Endothelial cell of umbilical vein (primary cell): ENCODE measurements at regions not wholly inside any gene's neighbourhood (a gene's known extent, or its start where the extent isn't known, plus 50 kb on each side); places are given as distances from the start of the nearest gene placed in this dataset.

ENCODE experiments used
- BruUV-seq: library from RNA; stranded (reverse); fragments of 400-500 nt; replicated peaks from 2 replicates; lab custom pipeline; 2021; lab: Mats Ljungman, UMichigan
- CTCF ChIA-PET: fragments of 300-600, 350-600 bp; sonication (Branson Sonifier 250); formaldehyde crosslinking; loops from one replicate; lab custom pipeline; 2021; ENCODE audit warnings: antibody characterized with exemption, inconsistent platforms; lab: Charles Lee
- POLR2A ChIA-PET: fragments of 300-600, 350-600 bp; sonication (Branson Sonifier 250); formaldehyde crosslinking; loops from one replicate; lab custom pipeline; 2021; ENCODE audit warnings: antibody characterized with exemption, inconsistent platforms; lab: Charles Lee
- DNase-seq: peaks from one replicate; pipeline ENCODE4 v3.0.0-alpha.2; 2011; ENCODE audit warnings: low read depth, low spot score
- FAIRE-seq: peaks from 2 replicates; lab custom pipeline; 2011; peaks lifted over from hg19 to GRCh38; lab: Jason Lieb, UNC
- H2AFZ ChIP-seq: 2 replicates; pipeline ENCODE4 v1.6.0; 2012; ENCODE audit warnings: low read depth, low read length, control low read depth, inconsistent platforms
- H3K27ac ChIP-seq: 2 replicates; pipeline ENCODE4 v1.5.1; 2011; ENCODE audit warnings: low read depth, mild to moderate bottlenecking, control low read depth, low read length, moderate library complexity; ENCODE audit not compliant: insufficient read depth
- H3K27me3 ChIP-seq, 2 experiments: 2 replicates each; pipeline versions ENCODE4 v1.6.0 to v1.6.1; 2011; ENCODE audit warnings: low read length in 2 of 2, mixed read lengths in 1 of 2; ENCODE audit not compliant: control insufficient read depth in 2 of 2, insufficient read depth in 2 of 2
- H3K36me3 ChIP-seq, 2 experiments: 2 replicates in 1 of 2; 3 replicates in 1 of 2; pipeline ENCODE4 v1.5.1; 2011; ENCODE audit warnings: low read length in 2 of 2, mild to moderate bottlenecking in 1 of 2, moderate library complexity in 1 of 2; ENCODE audit not compliant: control insufficient read depth in 2 of 2, insufficient read depth in 2 of 2; ENCODE audit errors: extremely low read depth in 1 of 2
- H3K4me1 ChIP-seq: 3 replicates; pipeline ENCODE4 v1.5.1; 2011; ENCODE audit warnings: mild to moderate bottlenecking, low read length; ENCODE audit not compliant: control insufficient read depth, insufficient read depth; ENCODE audit errors: extremely low read depth
- H3K4me2 ChIP-seq: 2 replicates; pipeline ENCODE4 v1.6.1; 2011; ENCODE audit warnings: low read length, control low read depth, mixed read lengths; ENCODE audit not compliant: insufficient read depth
- H3K4me3 ChIP-seq, 3 experiments: fragments of 200-600 bp in 1 of 3; sonication (generic), shearing (Covaris generic) in 1 of 3; replicated peaks in 1 of 3; 2 replicates each; pipeline ENCODE4 v1.5.1; 2011 to 2016; ENCODE audit warnings: control low read depth in 3 of 3, low read length in 3 of 3, mild to moderate bottlenecking in 2 of 3, inconsistent platforms in 1 of 3, low read depth in 1 of 3, moderate library complexity in 1 of 3; ENCODE audit not compliant: insufficient read depth in 1 of 3
- H3K79me2 ChIP-seq: 2 replicates; pipeline ENCODE4 v1.6.0; 2012; ENCODE audit warnings: low read length, inconsistent platforms; ENCODE audit not compliant: control insufficient read depth, insufficient read depth
- H3K9ac ChIP-seq: replicated peaks from 2 replicates; pipeline ENCODE3; 2011; ENCODE audit warnings: low read length, control low read depth; ENCODE audit not compliant: insufficient read depth; ENCODE audit errors: extremely low read depth
- H3K9me1 ChIP-seq: replicated peaks from 3 replicates; pipeline ENCODE4 v1.6.0; 2011; ENCODE audit warnings: mild to moderate bottlenecking, low read length; ENCODE audit not compliant: control insufficient read depth, insufficient read depth; ENCODE audit errors: extremely low read depth
- H3K9me3 ChIP-seq: replicated peaks from 2 replicates; pipeline ENCODE4 v1.5.1; 2012; ENCODE audit warnings: low read length, inconsistent platforms; ENCODE audit not compliant: control insufficient read depth, insufficient read depth
- H4K20me1 ChIP-seq: replicated peaks from 2 replicates; pipeline ENCODE3; 2011; ENCODE audit warnings: mild to moderate bottlenecking, low read length; ENCODE audit not compliant: control insufficient read depth, insufficient read depth; ENCODE audit errors: extremely low read depth
- EZH2 ChIP-seq: IDR thresholded peaks from 2 replicates; pipeline ENCODE4 v1.6.1; 2012; ENCODE audit warnings: borderline replicate concordance, low read depth, mild to moderate bottlenecking, moderate library complexity, low read length, inconsistent platforms; ENCODE audit not compliant: severe bottlenecking
- FOS ChIP-seq: IDR thresholded peaks from 2 replicates; pipeline ENCODE4 v1.6.1; 2011; ENCODE audit warnings: mild to moderate bottlenecking, low read length, moderate library complexity, borderline replicate concordance; ENCODE audit not compliant: insufficient read depth
- GATA2 ChIP-seq: IDR thresholded peaks from 2 replicates; pipeline ENCODE4 v1.7.0; 2011; ENCODE audit warnings: low read depth, mild to moderate bottlenecking, moderate library complexity, mixed read lengths, low read length; ENCODE audit not compliant: insufficient read length, insufficient read depth
- JUN ChIP-seq: IDR thresholded peaks from 2 replicates; pipeline ENCODE4 v1.6.1; 2011; ENCODE audit warnings: borderline replicate concordance, low read depth; ENCODE audit not compliant: insufficient read length, insufficient read depth
- MYC ChIP-seq: IDR thresholded peaks from one replicate; pipeline ENCODE4 v1.6.1; 2011; ENCODE audit warnings: mild to moderate bottlenecking, low read depth, low read length
- POLR2A ChIP-seq: IDR thresholded peaks from 2 replicates; pipeline ENCODE4 v1.6.1; 2012; ENCODE audit warnings: low read depth, mild to moderate bottlenecking, control low read depth, low read length
- POLR2AphosphoS5 ChIP-seq: IDR thresholded peaks from 2 replicates; pipeline ENCODE4 v1.6.1; 2012; ENCODE audit warnings: low read depth, mild to moderate bottlenecking, control low read depth, low read length, moderate library complexity; ENCODE audit not compliant: insufficient read depth
- dilution Hi-C: fragments of 300-500 bp; cut with MboI; formaldehyde crosslinking; loops from one replicate; pipeline ENCODE4 v1.15.0; 2019; ENCODE audit warnings: low sequenced_read_pairs; ENCODE audit not compliant: extremely low pct_ligation_motif_present
- intact Hi-C: fragments of 100-400 bp; cut with micrococcal nuclease; formaldehyde crosslinking; loops from one replicate; pipeline ENCODE4 v1.10.0; 2022
- TF ChIP-seq, protein P1 (sequence below), 2 donors: IDR thresholded peaks; 1 replicate in 1 of 2; 2 replicates in 1 of 2; pipeline ENCODE4 v1.5.1; 2011; ENCODE audit warnings: low read length in 2 of 2, mild to moderate bottlenecking in 2 of 2, moderate library complexity in 2 of 2, control low read depth in 1 of 2, inconsistent platforms in 1 of 2, low read depth in 1 of 2; ENCODE audit not compliant: insufficient read depth in 1 of 2; ENCODE audit errors: extremely low read depth in 1 of 2
- TF ChIP-seq, protein P2 (sequence below): IDR thresholded peaks from 2 replicates; pipeline ENCODE4 v1.6.1; 2011; ENCODE audit not compliant: insufficient read depth, insufficient read length

DNA sequence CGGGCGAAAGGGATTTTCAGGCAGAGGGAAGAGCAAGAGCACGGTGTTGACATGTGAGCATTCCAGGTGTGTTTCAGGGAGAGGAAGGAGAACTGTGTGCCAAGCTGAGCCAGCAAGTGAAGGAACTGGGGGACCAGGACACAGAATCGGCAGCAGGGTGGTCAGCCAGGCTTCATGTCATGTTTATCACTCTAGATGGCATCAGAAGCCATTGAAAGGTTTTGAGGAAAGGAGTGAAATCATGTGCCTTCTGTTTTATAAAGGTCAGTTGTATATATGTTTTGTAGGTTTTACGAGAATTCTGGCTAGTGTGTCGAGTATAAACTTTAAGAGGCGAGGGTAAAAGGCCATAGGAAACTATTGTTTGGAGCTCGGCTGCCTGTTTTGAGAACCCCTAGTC lies 682.3 kb downstream of the TRIML1 start:
- no peak overlapping the region for H2AFZ ChIP-seq
- TF ChIP-seq POLR2AphosphoS5 (no peak), GATA2 (no peak), FOS (no peak), MYC (no peak), EZH2 (no peak), JUN (no peak), POLR2A (no peak)
- TF ChIP-seq, protein P1, sequence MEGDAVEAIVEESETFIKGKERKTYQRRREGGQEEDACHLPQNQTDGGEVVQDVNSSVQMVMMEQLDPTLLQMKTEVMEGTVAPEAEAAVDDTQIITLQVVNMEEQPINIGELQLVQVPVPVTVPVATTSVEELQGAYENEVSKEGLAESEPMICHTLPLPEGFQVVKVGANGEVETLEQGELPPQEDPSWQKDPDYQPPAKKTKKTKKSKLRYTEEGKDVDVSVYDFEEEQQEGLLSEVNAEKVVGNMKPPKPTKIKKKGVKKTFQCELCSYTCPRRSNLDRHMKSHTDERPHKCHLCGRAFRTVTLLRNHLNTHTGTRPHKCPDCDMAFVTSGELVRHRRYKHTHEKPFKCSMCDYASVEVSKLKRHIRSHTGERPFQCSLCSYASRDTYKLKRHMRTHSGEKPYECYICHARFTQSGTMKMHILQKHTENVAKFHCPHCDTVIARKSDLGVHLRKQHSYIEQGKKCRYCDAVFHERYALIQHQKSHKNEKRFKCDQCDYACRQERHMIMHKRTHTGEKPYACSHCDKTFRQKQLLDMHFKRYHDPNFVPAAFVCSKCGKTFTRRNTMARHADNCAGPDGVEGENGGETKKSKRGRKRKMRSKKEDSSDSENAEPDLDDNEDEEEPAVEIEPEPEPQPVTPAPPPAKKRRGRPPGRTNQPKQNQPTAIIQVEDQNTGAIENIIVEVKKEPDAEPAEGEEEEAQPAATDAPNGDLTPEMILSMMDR (IDR thresholded peaks at IDR 0.05; ENCODE audit: extremely low read depth in 1 of 2, insufficient read depth in 1 of 2, low read depth in 1 of 2, low read length in 2 of 2): no peak
- TF ChIP-seq, protein P2, sequence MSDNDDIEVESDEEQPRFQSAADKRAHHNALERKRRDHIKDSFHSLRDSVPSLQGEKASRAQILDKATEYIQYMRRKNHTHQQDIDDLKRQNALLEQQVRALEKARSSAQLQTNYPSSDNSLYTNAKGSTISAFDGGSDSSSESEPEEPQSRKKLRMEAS: no peak
- intact Hi-C loops: no loop called here
- H3K79me2 ChIP-seq: no peaks in the 10 kb centered on the region
- DNase-seq (no peak), FAIRE-seq (no peak)
- H3K9me3 ChIP-seq: peaks cover 7% of the 10 kb centered on the region
- no peak overlapping the region for H3K27ac ChIP-seq
- no peaks in the 10 kb centered on the region for H3K9me1 ChIP-seq
- no peaks in the 10 kb centered on the region for H3K27me3 ChIP-seq
- H3K4me2 ChIP-seq: no peak overlapping the region
- dilution Hi-C loops: no loop called here
- ChIA-PET POLR2A (no interaction called here), CTCF (no interaction called here)
- no peak overlapping the region for H3K4me3 ChIP-seq
- H4K20me1 ChIP-seq: no peaks in the 10 kb centered on the region
- no peak overlapping the region for H3K9ac ChIP-seq
- H3K4me1 ChIP-seq: no peaks in the 10 kb centered on the region
- BruUV-seq: no TSS peak
- no peaks in the 10 kb centered on the region for H3K36me3 ChIP-seq
